ENCODE measurements at regions not wholly inside any gene's neighbourhood (a gene's known extent, or its start where the extent isn't known, plus 50 kb on each side); places are given as distances from the start of the nearest gene placed in this dataset.
A peak's percentile ranks its signal among the peaks of the same experiment; 100 is the strongest.

- intact Hi-C loops (cut with micrococcal nuclease; ENCODE audit: unreplicated experiment) = loop anchor here (2.0 kb wide), 1 partner anchor 151 kb away; no protein-coding TSS in a partner anchor
- Histone ChIP-seq H3K36me3 (ENCODE audit: insufficient read depth, low read length, poor library complexity, severe bottlenecking) (no peaks in the 10 kb centered on the region), H3K27me3 (replicated peaks; ENCODE audit: insufficient read depth, low read depth, low read length, poor library complexity) (peaks cover 14% of the 10 kb centered on the region), H3K4me3 (ENCODE audit: low read depth, low read length, poor library complexity, severe bottlenecking) (no peak overlapping the region), H3K27ac (ENCODE audit: low read depth, low read length, poor library complexity, severe bottlenecking) (no peak overlapping the region), H3K9me3 (ENCODE audit: low read depth, low read length, poor library complexity, severe bottlenecking) (no peaks in the 10 kb centered on the region), H3K4me1 (ENCODE audit: insufficient read depth, low read length, poor library complexity, severe bottlenecking) (no peaks in the 10 kb centered on the region)
- ChIA-PET CTCF (interaction anchor here (0.6 to 1.5 kb wide), 3 partner anchors 20 to 239 kb away, joined by 3 to 5 read pairs (median 3); no protein-coding TSS in a partner anchor), POLR2A (ENCODE audit: low non-redundant PET) (no interaction called here)
- BruUV-seq (replicated peaks) = no TSS peak
- TF ChIP-seq EZH2 (IDR thresholded peaks at IDR 0.05; ENCODE audit: borderline replicate concordance, low read depth, low read length, poor library complexity, severe bottlenecking) (no peak), CTCF (conservative IDR thresholded peaks at IDR 0.05; ENCODE audit: low read depth, low read length) (peak; percentile 69)
- DNase-seq (ENCODE audit: low spot score) = peak; percentile 43
These were observed 164.6 kb upstream of the PARP11 start for GRCh38 chr12:4037747-4038312.

GRCh38 chr12:4036671-4037271, 163.6 kb upstream of the PARP11 start:
- DNase-seq (ENCODE audit: low spot score) = no peak
- peaks cover 17% of the 10 kb centered on the region for H3K27me3 ChIP-seq (replicated peaks; ENCODE audit: insufficient read depth, low read depth, low read length, poor library complexity)
- H3K9me3 ChIP-seq (ENCODE audit: low read depth, low read length, poor library complexity, severe bottlenecking) = no peaks in the 10 kb centered on the region
- intact Hi-C loops (cut with micrococcal nuclease; ENCODE audit: unreplicated experiment) = loop anchor here (2.0 kb wide), 1 partner anchor 150 kb away; no protein-coding TSS in a partner anchor
- BruUV-seq (replicated peaks) = no TSS peak
- H3K36me3 ChIP-seq (ENCODE audit: insufficient read depth, low read length, poor library complexity, severe bottlenecking) = no peaks in the 10 kb centered on the region
- no peaks in the 10 kb centered on the region for H3K4me1 ChIP-seq (ENCODE audit: insufficient read depth, low read length, poor library complexity, severe bottlenecking)
- CTCF ChIA-PET = interaction anchor here (0.7 to 1.5 kb wide), 3 partner anchors 151 to 153 kb away, joined by 3 to 14 read pairs (median 5); no protein-coding TSS in a partner anchor
- H3K27ac ChIP-seq (ENCODE audit: low read depth, low read length, poor library complexity, severe bottlenecking) = no peak overlapping the region
- TF ChIP-seq EZH2 (IDR thresholded peaks at IDR 0.05; ENCODE audit: borderline replicate concordance, low read depth, low read length, poor library complexity, severe bottlenecking) = no peak
- TF ChIP-seq CTCF (conservative IDR thresholded peaks at IDR 0.05; ENCODE audit: low read depth, low read length) = no peak
- H3K4me3 ChIP-seq (ENCODE audit: low read depth, low read length, poor library complexity, severe bottlenecking) = no peak overlapping the region
- POLR2A ChIA-PET (ENCODE audit: low non-redundant PET) = no interaction called here

GRCh38 chr12:4034921-4035320, 161.7 kb upstream of the PARP11 start:
- POLR2A ChIA-PET (ENCODE audit: low non-redundant PET) = no interaction called here
- Histone ChIP-seq H3K36me3 (ENCODE audit: insufficient read depth, low read length, poor library complexity, severe bottlenecking) (no peaks in the 10 kb centered on the region), H3K27me3 (replicated peaks; ENCODE audit: insufficient read depth, low read depth, low read length, poor library complexity) (peaks cover 36% of the 10 kb centered on the region), H3K4me1 (ENCODE audit: insufficient read depth, low read length, poor library complexity, severe bottlenecking) (no peaks in the 10 kb centered on the region), H3K27ac (ENCODE audit: low read depth, low read length, poor library complexity, severe bottlenecking) (no peak overlapping the region), H3K9me3 (ENCODE audit: low read depth, low read length, poor library complexity, severe bottlenecking) (no peaks in the 10 kb centered on the region), H3K4me3 (ENCODE audit: low read depth, low read length, poor library complexity, severe bottlenecking) (no peak overlapping the region)
- intact Hi-C loops (cut with micrococcal nuclease; ENCODE audit: unreplicated experiment) = no loop called here
- CTCF ChIA-PET = no interaction called here
- no TSS peak for BruUV-seq (replicated peaks)
- no peak for TF ChIP-seq EZH2 (IDR thresholded peaks at IDR 0.05; ENCODE audit: borderline replicate concordance, low read depth, low read length, poor library complexity, severe bottlenecking)
- TF ChIP-seq CTCF (conservative IDR thresholded peaks at IDR 0.05; ENCODE audit: low read depth, low read length) = no peak
- DNase-seq (ENCODE audit: low spot score) = no peak

Data from A673 (cell line).